ENCODE measurements at regions not wholly inside any gene's neighbourhood (a gene's known extent, or its start where the extent isn't known, plus 50 kb on each side); places are given as distances from the start of the nearest gene placed in this dataset.
"Not testable (repeated sequence)": the region's sequence is repeated elsewhere in the genome, so short reads cannot be mapped to it uniquely, and the experiment has no call there.

GRCh38 chr11:112310848-112311247 is 50.2 kb upstream of the PLET1 start:
- H3K27ac ChIP-seq = peak overlapping the region; percentile 65
- no peak for DNase-seq (ENCODE audit: low read depth, low spot score)

DNA sequence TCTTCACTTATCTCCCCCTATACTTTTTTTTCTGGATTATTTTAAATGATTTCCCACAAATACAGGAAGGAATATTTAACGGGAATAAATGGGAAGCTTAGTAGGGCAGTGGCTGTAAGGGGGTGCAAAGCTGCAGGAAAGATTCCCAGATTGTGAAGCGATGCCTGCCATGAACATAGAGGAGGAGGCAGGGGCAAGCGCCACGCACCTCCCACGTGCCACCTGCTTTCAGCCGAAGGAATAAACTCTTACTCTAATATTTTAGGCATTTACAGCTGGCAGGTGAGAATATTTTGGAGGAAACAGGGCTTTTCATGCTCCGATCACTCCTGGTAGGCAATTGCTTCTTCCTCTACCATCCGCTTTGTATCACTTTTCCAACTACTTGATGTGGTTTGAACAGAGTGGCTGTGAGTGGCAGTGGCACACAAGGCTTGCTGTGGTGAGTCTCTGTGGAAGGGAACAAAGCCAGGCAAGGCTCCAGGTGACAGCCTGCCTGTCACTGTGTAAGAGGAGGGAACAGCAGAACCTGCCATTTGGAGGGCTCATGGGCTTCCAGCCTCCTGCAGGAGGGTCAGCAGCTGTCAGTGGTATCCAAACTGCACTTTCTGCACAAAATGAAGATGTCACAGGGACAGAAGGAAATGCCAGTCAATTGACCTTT is 54.5 kb upstream of the PLET1 start:
- DNase-seq (ENCODE audit: low read depth, low spot score) = no peak
- H3K27ac ChIP-seq = no peak overlapping the region

DNA sequence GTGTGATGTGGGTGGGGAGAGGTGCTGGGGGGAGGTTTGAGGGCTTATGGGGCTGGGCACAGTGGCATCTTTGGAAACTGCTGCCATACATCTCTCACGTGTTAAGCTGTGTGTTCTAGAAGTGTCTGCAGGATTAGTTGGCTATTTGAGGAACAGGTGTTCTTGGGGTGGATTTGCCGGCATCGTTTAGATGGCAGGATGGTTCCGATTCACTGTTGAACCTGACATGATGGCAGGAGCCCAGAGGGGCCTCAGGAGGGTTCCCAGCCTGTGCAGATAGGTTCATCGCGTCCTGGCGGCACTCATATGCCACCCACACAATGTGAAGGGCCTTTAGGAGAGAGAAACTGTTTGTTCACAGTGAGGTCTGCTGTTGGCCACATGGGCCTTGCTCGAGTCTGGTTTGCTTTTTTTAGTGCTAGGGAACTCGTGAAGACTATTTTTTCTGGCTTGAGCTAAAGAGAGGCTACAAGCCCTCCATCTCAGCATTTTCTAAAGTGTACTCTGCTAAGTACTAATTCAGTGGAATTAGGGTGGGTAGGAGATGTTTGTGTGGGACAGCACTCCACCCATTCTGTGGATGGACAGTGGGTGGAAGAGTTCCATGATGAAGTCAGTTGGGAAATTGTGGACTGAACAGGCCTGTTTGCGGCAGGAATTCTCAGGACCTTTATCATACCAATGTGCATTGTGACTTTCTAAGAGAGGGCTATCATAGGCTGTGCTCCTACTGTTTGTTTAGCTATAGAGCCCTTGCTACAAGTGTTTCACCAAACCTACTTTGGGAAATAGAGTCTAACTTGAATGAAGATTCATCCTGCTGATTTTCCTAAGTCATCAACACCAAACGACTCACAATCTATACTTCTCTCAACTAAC is 55.4 kb upstream of the PLET1 start:
- no peak overlapping the region for H3K27ac ChIP-seq
- DNase-seq (ENCODE audit: low read depth, low spot score) = no peak

DNA sequence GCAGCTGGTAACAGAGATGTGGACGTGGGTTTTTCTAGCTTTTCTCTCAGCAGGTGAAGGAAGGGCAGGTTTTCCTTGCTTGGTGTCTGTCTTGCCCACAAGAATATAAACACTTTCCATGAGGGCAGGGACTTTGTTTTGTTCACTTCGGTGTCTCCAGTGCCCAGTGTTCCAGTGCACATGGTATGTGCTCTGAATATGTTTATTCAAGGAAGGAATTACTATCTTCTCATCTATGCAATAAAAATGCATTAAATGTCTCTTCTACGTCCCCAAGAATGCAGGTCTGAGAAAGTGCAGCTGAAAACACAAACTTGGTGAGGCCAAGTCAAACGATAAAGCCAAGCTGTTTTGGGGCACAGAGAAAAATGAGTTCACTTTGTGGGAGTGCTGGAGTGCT is 56.3 kb upstream of the PLET1 start:
- H3K27ac ChIP-seq = no peak overlapping the region
- no peak for DNase-seq (ENCODE audit: low read depth, low spot score)

GRCh38 chr11:112318184-112318591 is 57.5 kb upstream of the PLET1 start:
- DNase-seq (ENCODE audit: low read depth, low spot score) = peak; percentile 70

GRCh38 chr11:112318661-112319060 is 58.0 kb upstream of the PLET1 start:
- H3K27ac ChIP-seq = peak overlapping the region; percentile 15
- no peak for DNase-seq (ENCODE audit: low read depth, low spot score)

More at GRCh38 chr11:112318184-112318591, 57.5 kb upstream of the PLET1 start:
- peak overlapping the region; percentile 15 for H3K27ac ChIP-seq

DNA sequence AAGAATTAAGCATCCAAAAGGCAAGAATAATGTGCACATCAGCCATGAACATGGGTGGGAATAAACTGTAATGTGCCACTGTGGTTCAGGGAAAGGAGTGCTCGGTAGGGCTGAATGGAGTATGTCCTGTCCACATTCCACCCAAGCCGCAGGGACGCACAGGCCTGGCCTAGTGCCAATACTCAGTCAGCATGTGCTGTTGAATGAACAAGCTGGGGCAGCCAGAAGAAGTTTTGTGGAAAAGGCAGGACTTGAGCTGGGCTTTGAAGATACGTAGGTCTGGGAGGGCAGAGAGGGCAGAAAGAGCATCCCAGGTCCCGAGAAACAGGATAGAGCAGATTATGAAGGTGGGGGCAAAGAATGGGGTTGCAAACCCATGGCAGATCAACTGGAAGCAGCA is 60.0 kb upstream of the PLET1 start:
- DNase-seq (ENCODE audit: low read depth, low spot score) = peak; percentile 60
- peak overlapping the region; percentile 78 for H3K27ac ChIP-seq

DNA sequence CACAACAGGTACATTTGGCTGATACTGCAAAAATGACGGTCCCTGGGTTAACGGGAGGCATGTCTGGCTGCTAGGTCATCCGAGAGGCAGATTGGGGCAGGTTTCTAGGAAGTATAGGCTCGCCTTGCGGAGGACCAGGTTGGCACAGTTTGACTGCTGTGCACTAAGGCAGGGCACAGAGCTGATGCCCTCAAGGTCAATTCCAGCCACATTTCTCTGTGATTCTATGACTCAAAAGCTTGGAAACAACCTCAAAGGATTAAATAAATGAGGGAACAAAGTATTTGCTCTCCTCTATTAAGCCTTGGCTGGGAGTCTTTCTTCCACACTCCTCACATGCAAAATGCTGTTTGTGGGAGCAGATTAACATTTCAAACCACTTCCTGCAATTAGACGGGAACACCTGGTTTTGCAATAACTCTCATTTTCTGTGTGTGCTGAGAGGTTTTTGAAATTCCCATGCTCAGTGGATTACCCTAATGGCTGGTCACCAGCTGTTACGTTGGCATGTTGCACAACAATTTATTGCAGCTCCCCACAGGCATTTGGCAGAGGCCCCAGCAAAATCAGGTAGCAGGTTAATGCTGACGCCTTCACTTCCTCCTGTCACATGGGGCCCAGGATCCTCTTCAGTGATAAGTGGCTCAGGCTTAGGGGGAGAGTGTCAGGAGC is 61.0 kb upstream of the PLET1 start:
- peak overlapping the region; percentile 78 for H3K27ac ChIP-seq
- DNase-seq (ENCODE audit: low read depth, low spot score) = peak; percentile 96

DNA sequence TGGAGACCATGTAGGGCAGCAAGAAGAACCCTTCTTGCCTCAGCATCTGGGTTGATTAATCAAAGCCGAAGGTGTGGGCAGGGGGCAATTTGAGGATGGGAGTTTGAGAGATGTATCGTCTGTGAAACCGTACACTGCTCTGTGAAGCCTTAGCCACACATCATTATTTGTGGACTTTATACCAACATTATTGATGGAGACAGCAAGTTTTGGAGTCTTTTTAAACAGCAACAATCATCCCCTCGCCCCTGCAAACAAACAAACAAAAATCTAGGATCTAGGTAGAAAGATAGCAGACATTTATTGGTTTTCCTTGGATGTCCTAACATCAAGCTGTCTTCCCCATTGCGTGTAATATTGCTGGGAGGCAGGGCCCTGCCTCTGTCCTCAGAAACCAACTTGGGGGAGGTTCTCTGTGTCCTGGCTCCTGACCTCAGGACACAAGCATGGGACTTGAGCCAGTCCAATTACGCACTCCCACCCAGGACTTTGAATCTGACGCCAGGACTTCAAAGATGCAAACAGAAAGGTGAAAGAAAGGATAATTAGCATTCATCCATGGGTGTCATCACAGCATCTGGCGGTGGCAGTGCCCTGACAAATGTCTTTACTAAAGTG is 61.6 kb upstream of the PLET1 start:
- DNase-seq (ENCODE audit: low read depth, low spot score) = no peak
- peak overlapping the region; percentile 78 for H3K27ac ChIP-seq

- peak; percentile 86 for DNase-seq (ENCODE audit: low read depth, low spot score)
- H3K27ac ChIP-seq = peak overlapping the region; percentile 69
Observed at GRCh38 chr11:112334381-112334780, 73.7 kb upstream of the PLET1 start.

- H3K27ac ChIP-seq = no peak overlapping the region
- DNase-seq (ENCODE audit: low read depth, low spot score) = no peak
Observed at GRCh38 chr11:112336356-112336886, 75.8 kb upstream of the PLET1 start.

GRCh38 chr11:112339566-112339965 is 78.9 kb upstream of the PLET1 start:
- no peak for DNase-seq (ENCODE audit: low read depth, low spot score)
- no peak overlapping the region for H3K27ac ChIP-seq

DNA sequence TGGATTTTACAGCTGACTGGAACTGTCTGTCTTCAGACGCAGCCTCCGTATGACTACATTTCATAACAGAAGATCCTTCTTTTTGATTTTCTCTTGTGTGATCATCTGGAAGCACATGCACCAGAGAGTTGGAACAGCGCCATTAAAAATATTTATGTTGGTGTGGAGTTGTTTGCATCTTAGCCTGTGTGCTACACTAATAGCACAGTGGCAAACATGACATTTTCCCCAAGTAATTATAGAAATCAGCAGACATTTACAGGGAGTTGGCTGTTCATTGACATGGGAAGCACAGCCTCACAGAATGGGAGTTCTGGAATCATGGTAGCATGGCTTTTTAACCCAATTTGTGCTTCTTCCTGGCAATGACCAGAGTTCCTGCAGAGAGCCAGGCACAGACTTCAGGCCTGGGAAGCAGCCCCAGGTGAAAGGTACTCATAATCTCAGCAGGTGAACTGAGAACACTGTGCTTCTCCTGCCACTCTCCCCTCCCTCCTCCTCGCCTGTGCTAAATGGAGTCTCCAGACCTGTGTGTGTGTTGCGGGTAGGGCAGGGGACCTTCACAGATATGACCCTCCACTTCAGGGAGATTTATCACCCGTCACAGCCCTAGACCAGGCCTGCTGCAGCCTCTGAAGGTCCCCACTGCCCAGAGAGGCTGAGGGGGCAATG is 82.8 kb upstream of the PLET1 start:
- DNase-seq (ENCODE audit: low read depth, low spot score) = no peak

GRCh38 chr11:112344040-112344413 is 83.4 kb upstream of the PLET1 start:
- DNase-seq (ENCODE audit: low read depth, low spot score) = no peak
- H3K27ac ChIP-seq = no peak overlapping the region

More for the DNA sequence above, 82.8 kb upstream of the PLET1 start:
- H3K27ac ChIP-seq = no peak overlapping the region

DNA sequence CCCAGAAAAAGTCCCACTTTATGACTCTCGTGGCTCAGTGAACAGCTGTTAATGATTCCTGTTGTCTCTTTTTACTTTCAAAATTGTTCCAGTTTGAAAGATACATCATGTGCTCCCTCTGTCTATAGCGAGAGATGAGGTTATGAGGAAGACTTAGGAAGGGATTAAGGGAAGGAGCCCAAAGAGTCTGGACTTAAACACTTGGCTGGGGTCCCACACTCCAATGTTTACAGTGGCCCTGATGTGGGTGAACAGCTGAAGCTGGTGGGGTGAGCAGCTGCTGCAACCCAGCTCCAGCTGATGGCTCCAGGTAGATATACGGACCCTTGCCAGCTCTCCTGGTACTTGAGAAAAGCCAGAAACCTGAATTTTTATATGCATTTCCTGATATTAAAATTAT is 84.5 kb upstream of the PLET1 start:
- no peak for DNase-seq (ENCODE audit: low read depth, low spot score)
- no peak overlapping the region for H3K27ac ChIP-seq

DNA sequence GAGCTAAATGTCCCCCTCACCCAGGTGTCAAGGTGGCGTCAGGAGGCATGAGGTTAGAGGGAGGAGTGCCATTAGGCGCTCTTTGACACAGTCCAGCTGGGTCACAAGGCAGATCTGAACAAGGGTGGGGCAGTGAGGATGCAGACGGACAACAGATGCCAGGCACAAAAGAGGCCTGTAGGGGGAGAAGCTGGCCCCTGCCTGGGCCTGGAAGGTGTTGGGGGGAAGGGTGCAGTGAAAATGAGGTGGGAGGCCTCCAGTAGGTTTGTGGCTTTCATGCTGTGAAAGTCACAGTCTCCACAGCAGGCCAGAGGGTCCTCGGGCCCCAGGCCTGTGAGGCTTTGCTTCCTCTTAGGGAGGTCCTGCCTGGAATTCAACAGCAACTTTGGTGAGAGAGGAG is 85.0 kb upstream of the PLET1 start:
- no peak overlapping the region for H3K27ac ChIP-seq
- no peak for DNase-seq (ENCODE audit: low read depth, low spot score)

GRCh38 chr11:112346586-112346985 is 85.9 kb upstream of the PLET1 start:
- no peak overlapping the region for H3K27ac ChIP-seq
- DNase-seq (ENCODE audit: low read depth, low spot score) = no peak

DNA sequence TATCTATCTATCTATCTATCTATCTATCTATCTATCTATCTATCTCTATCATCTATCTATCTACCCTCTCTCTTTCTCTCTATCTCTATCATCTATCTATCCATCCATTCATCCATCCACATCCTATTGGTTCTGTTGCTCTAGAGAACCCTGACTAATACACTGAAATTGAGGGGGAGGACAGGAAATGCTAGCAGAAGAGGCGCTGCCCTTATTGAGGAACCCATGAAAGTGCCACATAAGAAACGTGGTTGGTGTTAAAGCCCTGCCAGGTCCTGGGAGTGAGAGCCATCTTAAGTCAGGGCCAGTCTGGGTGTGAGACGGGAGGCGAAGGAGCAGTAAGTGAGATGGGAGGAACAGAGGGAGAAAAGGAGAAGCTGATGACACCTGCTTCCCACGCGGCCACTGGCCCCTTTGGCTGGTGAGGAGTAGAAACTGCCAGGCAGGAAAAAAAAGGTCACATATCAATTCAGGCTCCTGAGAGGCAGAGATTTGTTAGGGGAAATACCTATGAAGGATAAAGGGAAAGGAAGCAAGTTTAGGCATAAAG is 87.9 kb upstream of the PLET1 start:
- no peak overlapping the region for H3K27ac ChIP-seq

DNA sequence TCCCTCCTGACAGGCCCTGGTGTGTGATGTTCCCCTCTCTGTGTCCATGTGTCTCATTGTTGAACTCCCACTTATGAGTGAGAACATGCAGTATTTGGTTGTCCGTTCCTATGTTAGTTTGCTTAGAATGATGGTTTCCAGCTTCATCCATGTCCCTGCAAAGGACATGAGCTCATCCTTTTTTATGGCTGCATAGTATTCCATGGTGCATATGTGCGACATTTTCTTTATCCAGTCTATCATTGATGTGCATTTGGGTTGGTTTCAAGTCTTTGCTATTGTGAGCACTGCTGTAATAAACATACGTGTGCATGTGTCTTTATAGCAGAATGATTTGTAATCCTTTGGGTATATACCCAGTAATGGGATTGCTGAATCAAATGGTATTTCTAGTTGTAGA is 90.8 kb upstream of the PLET1 start:
- not testable (repeated sequence) for DNase-seq (ENCODE audit: low read depth, low spot score); H3K27ac ChIP-seq

More for the DNA sequence above, 87.9 kb upstream of the PLET1 start:
- no peak for DNase-seq (ENCODE audit: low read depth, low spot score)

DNA sequence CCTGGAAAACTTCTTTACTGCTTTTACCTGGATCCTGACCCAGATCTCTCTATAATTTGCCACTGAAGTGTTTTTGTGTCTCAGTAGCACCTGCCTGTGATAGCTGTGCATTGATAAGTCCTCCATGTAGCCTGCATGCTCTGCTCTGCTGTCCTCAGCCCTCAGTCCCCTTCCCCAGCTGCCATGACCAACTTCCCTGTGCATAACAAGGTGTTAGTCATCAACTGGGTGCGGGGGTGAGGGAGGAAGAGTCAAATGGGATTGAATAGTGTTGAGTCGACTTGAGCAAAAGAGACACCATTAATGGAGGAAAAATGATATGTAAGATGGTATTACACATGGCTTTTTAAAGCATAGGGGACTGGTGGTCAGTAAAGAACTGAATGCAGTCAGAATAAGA is 92.2 kb upstream of the PLET1 start:
- H3K27ac ChIP-seq = no peak overlapping the region
- no peak for DNase-seq (ENCODE audit: low read depth, low spot score)
